Spinal cord (tissue), 9 donors: ENCODE measurements at regions not wholly inside any gene's neighbourhood (a gene's known extent, or its start where the extent isn't known, plus 50 kb on each side); places are given as distances from the start of the nearest gene placed in this dataset.

Source experiments
- DNase-seq, 6 donors: peaks; one replicate each; pipeline versions ENCODE4 v3.0.0 to v3.0.0-alpha.2; 2013 to 2015; ENCODE audit warnings: low spot score in 6 of 6, low read depth in 4 of 6
- H3K27ac ChIP-seq: one replicate; pipeline ENCODE4 v1.5.1; 2013; ENCODE audit warnings: low read depth, low read length, control low read depth
- H3K27me3 ChIP-seq: one replicate; pipeline ENCODE4 v1.6.1; 2013; ENCODE audit warnings: low read length; ENCODE audit not compliant: control insufficient read depth, insufficient read depth
- H3K36me3 ChIP-seq: one replicate; pipeline ENCODE4 v1.6.1; 2013; ENCODE audit warnings: low read length; ENCODE audit not compliant: control insufficient read depth, insufficient read depth
- H3K4me1 ChIP-seq: one replicate; pipeline ENCODE4 v1.6.1; 2013; ENCODE audit warnings: low read length; ENCODE audit not compliant: control insufficient read depth, insufficient read depth
- H3K4me3 ChIP-seq: one replicate; pipeline ENCODE4 v1.5.1; 2013; ENCODE audit warnings: low read depth, low read length, control low read depth
- H3K9me3 ChIP-seq: one replicate; pipeline ENCODE4 v1.6.1; 2013; ENCODE audit warnings: low read length; ENCODE audit not compliant: control insufficient read depth, insufficient read depth
- WGBS: methylation state at CpG from one replicate; pipeline ENCODE4 v1.1.5; 2013; ENCODE audit warnings: missing lambda C conversion rate; ENCODE audit not compliant: insufficient coverage; 5-methylcytosine and 5-hydroxymethylcytosine counted together
- donor health status: healthy.

- Histone ChIP-seq H3K9me3 (no peaks in the 10 kb centered on the region), H3K27me3 (no peaks in the 10 kb centered on the region), H3K4me3 (no peak overlapping the region), H3K4me1 (no peaks in the 10 kb centered on the region), H3K27ac (no peak overlapping the region), H3K36me3 (no peaks in the 10 kb centered on the region)
- DNase-seq: no peak
- WGBS: 100% methylated on average over 1 of the region's 3 CpGs
These were observed 428.4 kb upstream of the SLC14A2 start for GRCh38 chr18:45186832-45187231.

DNA sequence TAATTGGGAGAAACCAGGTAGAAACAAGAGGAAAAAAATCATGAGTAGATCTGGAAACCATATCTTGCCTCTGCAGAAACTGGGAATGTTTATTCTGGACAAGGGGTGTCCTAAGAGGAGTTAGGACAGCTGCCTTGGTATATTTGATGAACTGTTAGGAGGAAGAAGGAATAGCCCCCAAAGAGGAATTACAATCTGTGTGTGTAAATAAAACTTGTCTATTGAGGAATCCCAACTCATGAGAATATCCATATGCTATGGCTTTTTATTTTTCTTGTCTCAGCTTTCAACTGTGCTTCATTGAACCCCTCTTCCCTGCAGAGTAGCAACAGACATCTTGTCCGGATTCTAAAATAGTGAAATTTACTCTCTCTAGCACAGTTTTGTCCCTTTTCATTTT lies 423.5 kb upstream of the SLC14A2 start:
- H3K36me3 ChIP-seq: no peaks in the 10 kb centered on the region
- WGBS: no CpG with 5 or more reads among the region's 1 CpG
- no peak for DNase-seq

GRCh38 chr18:45197526-45197970 lies 417.7 kb upstream of the SLC14A2 start:
- H3K27ac ChIP-seq: no peak overlapping the region
- DNase-seq: peak in 1 of 6 donors; percentile 27
- no peaks in the 10 kb centered on the region for H3K27me3 ChIP-seq
- H3K36me3 ChIP-seq: no peaks in the 10 kb centered on the region
- H3K4me1 ChIP-seq: no peaks in the 10 kb centered on the region
- H3K9me3 ChIP-seq: no peaks in the 10 kb centered on the region
- WGBS: 72% methylated on average over 3 of the region's 5 CpGs
- no peak overlapping the region for H3K4me3 ChIP-seq

More for the DNA sequence above, 423.5 kb upstream of the SLC14A2 start:
- H3K4me3 ChIP-seq: no peak overlapping the region
- no peak overlapping the region for H3K27ac ChIP-seq
- H3K9me3 ChIP-seq: no peaks in the 10 kb centered on the region
- no peaks in the 10 kb centered on the region for H3K27me3 ChIP-seq
- H3K4me1 ChIP-seq: no peaks in the 10 kb centered on the region

- Histone ChIP-seq H3K4me1 (no peaks in the 10 kb centered on the region), H3K36me3 (no peaks in the 10 kb centered on the region), H3K9me3 (no peaks in the 10 kb centered on the region), H3K27me3 (no peaks in the 10 kb centered on the region), H3K27ac (no peak overlapping the region), H3K4me3 (no peak overlapping the region)
- DNase-seq: no peak
These were observed 416.8 kb upstream of the SLC14A2 start for GRCh38 chr18:45198526-45198925.

DNA sequence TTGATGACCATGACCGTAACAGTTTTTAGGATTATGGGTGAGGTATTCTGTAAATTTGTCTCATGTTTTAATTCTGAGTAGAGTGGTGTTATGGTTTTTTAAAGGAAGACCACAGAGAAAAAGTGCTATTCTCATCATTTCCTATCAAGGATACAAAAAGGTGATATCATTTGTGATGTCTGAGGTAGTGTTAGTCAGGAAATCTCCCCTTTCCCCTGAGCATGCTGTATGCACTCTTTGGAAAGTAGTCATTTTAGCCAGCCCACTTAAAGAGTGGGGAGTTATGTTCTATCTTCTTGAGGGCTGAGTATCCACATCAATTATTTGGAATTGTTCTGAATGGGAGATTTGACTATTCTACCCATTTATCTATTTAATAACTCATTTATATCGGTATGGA lies 414.2 kb upstream of the SLC14A2 start:
- Histone ChIP-seq H3K27ac (no peak overlapping the region), H3K4me1 (no peaks in the 10 kb centered on the region), H3K36me3 (no peaks in the 10 kb centered on the region), H3K9me3 (no peaks in the 10 kb centered on the region), H3K27me3 (no peaks in the 10 kb centered on the region), H3K4me3 (no peak overlapping the region)
- no peak for DNase-seq
- no CpG with 5 or more reads among the region's 2 CpGs for WGBS

GRCh38 chr18:45201489-45201888 lies 413.8 kb upstream of the SLC14A2 start:
- Histone ChIP-seq H3K27me3 (no peaks in the 10 kb centered on the region), H3K27ac (no peak overlapping the region), H3K4me3 (no peak overlapping the region), H3K4me1 (no peaks in the 10 kb centered on the region), H3K9me3 (no peaks in the 10 kb centered on the region), H3K36me3 (no peaks in the 10 kb centered on the region)
- DNase-seq: no peak

GRCh38 chr18:45202061-45202460 lies 413.2 kb upstream of the SLC14A2 start:
- H3K36me3 ChIP-seq: no peaks in the 10 kb centered on the region
- H3K27ac ChIP-seq: no peak overlapping the region
- no peaks in the 10 kb centered on the region for H3K4me1 ChIP-seq
- no peaks in the 10 kb centered on the region for H3K9me3 ChIP-seq
- no peaks in the 10 kb centered on the region for H3K27me3 ChIP-seq
- H3K4me3 ChIP-seq: no peak overlapping the region
- peak in 2 of 6 donors; percentile 8 to 19 for DNase-seq

GRCh38 chr18:45203677-45204076 lies 411.6 kb upstream of the SLC14A2 start:
- Histone ChIP-seq H3K36me3 (no peaks in the 10 kb centered on the region), H3K4me1 (no peaks in the 10 kb centered on the region), H3K4me3 (no peak overlapping the region), H3K27ac (no peak overlapping the region), H3K9me3 (no peaks in the 10 kb centered on the region), H3K27me3 (no peaks in the 10 kb centered on the region)
- DNase-seq: peak in 1 of 6 donors; percentile 13
- no CpG with 5 or more reads among the region's 2 CpGs for WGBS

DNA sequence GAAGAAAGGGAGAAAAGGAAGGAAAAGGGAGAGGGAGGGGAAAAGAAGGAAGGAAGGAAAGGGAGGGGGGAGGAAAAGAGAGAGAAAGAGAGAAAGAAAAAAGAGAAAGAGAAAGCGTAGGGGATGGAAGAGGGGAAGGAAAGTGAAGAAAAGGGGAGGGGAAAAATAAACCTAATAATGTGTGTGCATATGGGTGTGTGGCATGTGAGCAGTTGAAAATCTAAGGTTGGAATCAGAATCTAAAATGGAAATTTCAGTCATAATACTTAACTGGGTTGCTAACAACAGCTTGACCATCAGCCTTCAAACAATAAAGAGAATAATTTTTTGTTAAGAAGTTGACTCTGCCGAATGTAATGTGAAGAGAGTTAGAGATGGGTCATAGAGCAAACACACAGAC lies 407.9 kb upstream of the SLC14A2 start:
- no peaks in the 10 kb centered on the region for H3K27me3 ChIP-seq
- H3K4me3 ChIP-seq: no peak overlapping the region
- H3K27ac ChIP-seq: no peak overlapping the region
- H3K36me3 ChIP-seq: no peaks in the 10 kb centered on the region
- WGBS: 100% methylated on average over 1 of the region's 2 CpGs
- no peaks in the 10 kb centered on the region for H3K9me3 ChIP-seq
- no peaks in the 10 kb centered on the region for H3K4me1 ChIP-seq
- DNase-seq: no peak

GRCh38 chr18:45208164-45208563 lies 407.1 kb upstream of the SLC14A2 start:
- Histone ChIP-seq H3K4me3 (no peak overlapping the region), H3K36me3 (no peaks in the 10 kb centered on the region), H3K4me1 (no peaks in the 10 kb centered on the region), H3K9me3 (no peaks in the 10 kb centered on the region), H3K27me3 (no peaks in the 10 kb centered on the region), H3K27ac (no peak overlapping the region)
- no peak for DNase-seq
- 88% methylated on average over 6 of the region's 7 CpGs for WGBS
